ENCODE measurements at regions not wholly inside any gene's neighbourhood (a gene's known extent, or its start where the extent isn't known, plus 50 kb on each side); places are given as distances from the start of the nearest gene placed in this dataset.

DNA sequence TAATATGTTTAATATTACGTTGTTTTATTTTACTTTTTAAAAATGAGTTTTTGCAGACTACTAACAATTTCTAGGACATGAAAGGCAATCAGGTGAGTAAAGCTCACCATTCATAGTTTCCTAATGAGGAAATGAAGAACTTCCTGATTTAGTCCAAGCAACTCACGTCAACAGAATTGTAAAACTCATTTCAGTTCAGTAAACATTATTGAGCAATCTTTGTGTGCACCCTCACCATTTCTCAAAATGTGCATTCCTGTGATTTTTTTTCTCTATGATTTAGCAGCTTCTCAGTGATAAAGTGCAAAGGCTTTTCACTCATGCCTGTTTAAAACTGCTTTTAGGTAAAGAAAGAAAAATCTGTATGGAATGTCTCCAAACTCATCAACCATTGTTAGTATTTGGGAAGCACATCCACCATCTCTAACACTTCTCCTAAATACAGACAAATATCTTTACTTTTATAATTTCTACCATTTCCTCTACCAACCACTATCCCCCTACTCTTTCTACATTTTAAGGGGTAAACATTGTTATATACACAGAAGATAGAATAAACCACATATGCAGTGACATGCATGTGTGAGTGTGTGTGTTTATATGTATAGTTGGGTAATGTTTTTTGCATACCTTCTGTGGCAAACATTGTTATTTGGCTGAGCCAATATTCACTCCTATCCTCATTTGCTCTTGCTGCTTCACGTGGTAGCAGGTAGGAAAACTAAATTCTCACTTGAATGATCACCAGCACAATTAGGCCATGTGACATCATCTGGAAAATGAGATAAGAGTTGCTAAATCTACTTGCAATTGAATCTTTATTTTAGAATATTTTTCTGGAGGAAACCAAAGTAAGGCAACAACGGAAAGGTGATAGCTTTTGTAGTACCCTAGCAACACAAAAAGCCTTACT lies 54.7 kb upstream of the PRDM8 start:
- TF ChIP-seq CTCF (IDR thresholded peaks at IDR 0.05) = no peak
- TF ChIP-seq POLR2A (IDR thresholded peaks at IDR 0.05) = no peak

All from adrenal gland (tissue), 5 donors.